Keratinocyte (primary cell): ENCODE measurements at regions not wholly inside any gene's neighbourhood (a gene's known extent, or its start where the extent isn't known, plus 50 kb on each side); places are given as distances from the start of the nearest gene placed in this dataset.

Experiments
- DNase-seq: peaks from one replicate; pipeline ENCODE4 v3.0.0-alpha.2; 2011; ENCODE audit warnings: low read depth, missing footprints, low spot score
- FAIRE-seq: peaks from 2 replicates; lab custom pipeline; 2011; peaks lifted over from hg19 to GRCh38; lab: Jason Lieb, UNC
- H2AFZ ChIP-seq: 2 replicates; pipeline ENCODE4 v1.6.0; 2012; ENCODE audit warnings: low read length, control low read depth, inconsistent platforms; ENCODE audit not compliant: control insufficient read depth
- H3K27ac ChIP-seq: 2 replicates; pipeline ENCODE4 v1.5.1; 2011; ENCODE audit warnings: low read length; ENCODE audit not compliant: control insufficient read depth, insufficient read depth
- H3K27me3 ChIP-seq: 3 replicates; pipeline ENCODE4 v1.6.0; 2011; ENCODE audit warnings: low read length; ENCODE audit not compliant: control insufficient read depth, insufficient read depth; ENCODE audit errors: extremely low read depth
- H3K36me3 ChIP-seq, 2 experiments: 2 replicates in 1 of 2; 3 replicates in 1 of 2; pipeline ENCODE4 v1.5.1; 2011; ENCODE audit warnings: low read length in 2 of 2, mild to moderate bottlenecking in 1 of 2; ENCODE audit not compliant: control insufficient read depth in 2 of 2, insufficient read depth in 2 of 2; ENCODE audit errors: extremely low read depth in 1 of 2
- H3K4me1 ChIP-seq: 3 replicates; pipeline ENCODE4 v1.5.1; 2011; ENCODE audit warnings: low read length; ENCODE audit not compliant: control insufficient read depth, insufficient read depth; ENCODE audit errors: extremely low read depth
- H3K4me2 ChIP-seq: 3 replicates; pipeline ENCODE4 v1.6.0; 2011; ENCODE audit warnings: low read depth, low read length; ENCODE audit not compliant: control insufficient read depth, insufficient read depth; ENCODE audit errors: extremely low read depth
- H3K4me3 ChIP-seq, 3 experiments: fragments of 200-600 bp in 1 of 3; sonication (generic) in 1 of 3; 2 replicates in 2 of 3; 3 replicates in 1 of 3; pipeline ENCODE4 v1.5.1; 2011 to 2016; ENCODE audit warnings: low read length in 3 of 3, mild to moderate bottlenecking in 3 of 3, control low read depth in 2 of 3, inconsistent platforms in 1 of 3, low read depth in 1 of 3, mixed read lengths in 1 of 3, mixed run types in 1 of 3, moderate library complexity in 1 of 3; ENCODE audit not compliant: control insufficient read depth in 2 of 3, insufficient read depth in 2 of 3; ENCODE audit errors: extremely low read depth in 1 of 3
- H3K79me2 ChIP-seq: 2 replicates; pipeline ENCODE4 v1.6.0; 2012; ENCODE audit warnings: low read length; ENCODE audit not compliant: control insufficient read depth, insufficient read depth
- H3K9ac ChIP-seq: 3 replicates; pipeline ENCODE4 v1.6.0; 2011; ENCODE audit warnings: low read length; ENCODE audit not compliant: control insufficient read depth, insufficient read depth; ENCODE audit errors: extremely low read depth
- H3K9me1 ChIP-seq: 3 replicates; pipeline ENCODE4 v1.6.0; 2011; ENCODE audit warnings: low read length; ENCODE audit not compliant: control insufficient read depth, insufficient read depth; ENCODE audit errors: extremely low read depth
- H3K9me3 ChIP-seq: 2 replicates; pipeline ENCODE4 v1.5.1; 2012; ENCODE audit warnings: low read depth, low read length; ENCODE audit not compliant: control insufficient read depth
- H4K20me1 ChIP-seq: 3 replicates; pipeline ENCODE4 v1.6.0; 2011; ENCODE audit warnings: low read length; ENCODE audit not compliant: control insufficient read depth, insufficient read depth; ENCODE audit errors: extremely low read depth
- EZH2 ChIP-seq: IDR thresholded peaks from one replicate; pipeline ENCODE4 v1.6.1; 2012; ENCODE audit warnings: inconsistent platforms, mild to moderate bottlenecking, low read length, moderate library complexity
- dilution Hi-C: fragments of 300-500 bp; cut with MboI; formaldehyde crosslinking; loops from one replicate; pipeline ENCODE4 v1.7.0; 2020; ENCODE audit warnings: low sequenced_read_pairs; ENCODE audit not compliant: extremely low pct_ligation_motif_present
- TF ChIP-seq, protein P1 (sequence below), 3 experiments: IDR thresholded peaks in 1 of 3; conservative IDR thresholded peaks in 1 of 3; optimal IDR thresholded peaks in 1 of 3; 2 replicates in 2 of 3; 3 replicates in 1 of 3; pipeline versions ENCODE3 to v1.5.1; 2011; ENCODE audit warnings: low read length in 3 of 3, mild to moderate bottlenecking in 3 of 3, moderate library complexity in 2 of 3, control low read depth in 1 of 3, inconsistent platforms in 1 of 3; ENCODE audit not compliant: insufficient read depth in 2 of 3; ENCODE audit errors: extremely low read depth in 1 of 3

DNA sequence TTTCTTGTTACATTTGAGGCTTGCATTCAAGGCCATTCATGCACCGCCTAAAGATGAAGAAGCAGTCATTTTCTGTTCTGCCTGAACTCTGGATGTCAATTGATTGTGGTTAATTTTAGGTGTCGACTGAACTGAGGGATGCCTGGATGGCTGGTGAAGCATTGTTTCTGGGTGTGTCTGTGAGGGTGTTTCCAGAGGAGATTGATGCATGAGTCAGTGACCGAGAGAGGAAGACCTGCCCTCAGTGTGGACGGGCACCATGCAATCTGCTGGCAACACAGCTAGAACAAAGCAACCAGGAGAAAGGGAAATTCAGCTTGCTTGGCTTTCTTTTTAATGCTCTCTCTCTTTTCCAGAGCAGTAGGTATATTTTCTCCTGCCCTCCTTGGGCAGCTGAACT is 164.1 kb upstream of the ECI2 start:
- Histone ChIP-seq H2AFZ (no peak overlapping the region), H3K9me1 (no peaks in the 10 kb centered on the region), H3K36me3 (no peaks in the 10 kb centered on the region), H3K4me2 (no peak overlapping the region), H3K9me3 (no peaks in the 10 kb centered on the region), H3K4me3 (no peak overlapping the region), H4K20me1 (no peaks in the 10 kb centered on the region), H3K9ac (no peak overlapping the region), H3K4me1 (peaks cover 9% of the 10 kb centered on the region), H3K79me2 (no peaks in the 10 kb centered on the region), H3K27me3 (no peaks in the 10 kb centered on the region), H3K27ac (peak overlapping the region; percentile 13)
- DNase-seq (no peak), FAIRE-seq (peak; percentile 70)
- dilution Hi-C loops, result no loop called here
- TF ChIP-seq, protein P1, sequence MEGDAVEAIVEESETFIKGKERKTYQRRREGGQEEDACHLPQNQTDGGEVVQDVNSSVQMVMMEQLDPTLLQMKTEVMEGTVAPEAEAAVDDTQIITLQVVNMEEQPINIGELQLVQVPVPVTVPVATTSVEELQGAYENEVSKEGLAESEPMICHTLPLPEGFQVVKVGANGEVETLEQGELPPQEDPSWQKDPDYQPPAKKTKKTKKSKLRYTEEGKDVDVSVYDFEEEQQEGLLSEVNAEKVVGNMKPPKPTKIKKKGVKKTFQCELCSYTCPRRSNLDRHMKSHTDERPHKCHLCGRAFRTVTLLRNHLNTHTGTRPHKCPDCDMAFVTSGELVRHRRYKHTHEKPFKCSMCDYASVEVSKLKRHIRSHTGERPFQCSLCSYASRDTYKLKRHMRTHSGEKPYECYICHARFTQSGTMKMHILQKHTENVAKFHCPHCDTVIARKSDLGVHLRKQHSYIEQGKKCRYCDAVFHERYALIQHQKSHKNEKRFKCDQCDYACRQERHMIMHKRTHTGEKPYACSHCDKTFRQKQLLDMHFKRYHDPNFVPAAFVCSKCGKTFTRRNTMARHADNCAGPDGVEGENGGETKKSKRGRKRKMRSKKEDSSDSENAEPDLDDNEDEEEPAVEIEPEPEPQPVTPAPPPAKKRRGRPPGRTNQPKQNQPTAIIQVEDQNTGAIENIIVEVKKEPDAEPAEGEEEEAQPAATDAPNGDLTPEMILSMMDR (optimal IDR thresholded peaks at IDR 0.05 in 1 of 3, IDR thresholded peaks at IDR 0.05 in 1 of 3, conservative IDR thresholded peaks at IDR 0.05 in 1 of 3; ENCODE audit: extremely low read depth in 1 of 3, insufficient read depth in 2 of 3, low read length in 3 of 3), result no peak
- TF ChIP-seq EZH2, result no peak

DNA sequence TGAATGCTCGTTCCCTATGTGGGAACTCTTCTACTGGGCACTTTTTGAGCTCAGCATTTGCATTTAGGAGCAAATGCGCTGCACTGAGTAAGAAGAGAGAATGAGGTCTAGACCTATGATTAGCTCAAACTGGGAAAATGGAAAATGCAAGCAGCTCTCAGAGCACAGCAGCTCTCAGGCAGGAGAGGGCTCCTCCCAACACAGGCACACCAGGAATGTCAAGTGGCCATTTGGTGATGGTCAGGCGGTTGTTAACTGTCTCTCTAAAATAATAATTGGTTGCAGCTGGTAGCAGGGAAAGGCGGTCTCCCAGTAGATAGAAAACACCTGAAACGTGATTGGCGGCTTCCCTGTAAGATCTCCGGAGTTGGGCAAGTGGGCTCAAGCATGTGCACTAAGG is 162.0 kb upstream of the ECI2 start:
- no peak for DNase-seq
- Histone ChIP-seq H3K9me1 (no peaks in the 10 kb centered on the region), H3K4me2 (no peak overlapping the region), H3K27me3 (no peaks in the 10 kb centered on the region), H3K4me1 (peaks cover 9% of the 10 kb centered on the region), H2AFZ (no peak overlapping the region), H3K9me3 (no peaks in the 10 kb centered on the region), H3K27ac (no peak overlapping the region), H4K20me1 (no peaks in the 10 kb centered on the region), H3K79me2 (no peaks in the 10 kb centered on the region), H3K4me3 (no peak overlapping the region), H3K36me3 (no peaks in the 10 kb centered on the region), H3K9ac (no peak overlapping the region)
- FAIRE-seq, result no peak
- dilution Hi-C loops, result no loop called here
- TF ChIP-seq, protein P1 (optimal IDR thresholded peaks at IDR 0.05 in 1 of 3, IDR thresholded peaks at IDR 0.05 in 1 of 3, conservative IDR thresholded peaks at IDR 0.05 in 1 of 3; ENCODE audit: extremely low read depth in 1 of 3, insufficient read depth in 2 of 3, low read length in 3 of 3), result no peak
- no peak for TF ChIP-seq EZH2
